ENCODE measurements at regions not wholly inside any gene's neighbourhood (a gene's known extent, or its start where the extent isn't known, plus 50 kb on each side); places are given as distances from the start of the nearest gene placed in this dataset.

DNA sequence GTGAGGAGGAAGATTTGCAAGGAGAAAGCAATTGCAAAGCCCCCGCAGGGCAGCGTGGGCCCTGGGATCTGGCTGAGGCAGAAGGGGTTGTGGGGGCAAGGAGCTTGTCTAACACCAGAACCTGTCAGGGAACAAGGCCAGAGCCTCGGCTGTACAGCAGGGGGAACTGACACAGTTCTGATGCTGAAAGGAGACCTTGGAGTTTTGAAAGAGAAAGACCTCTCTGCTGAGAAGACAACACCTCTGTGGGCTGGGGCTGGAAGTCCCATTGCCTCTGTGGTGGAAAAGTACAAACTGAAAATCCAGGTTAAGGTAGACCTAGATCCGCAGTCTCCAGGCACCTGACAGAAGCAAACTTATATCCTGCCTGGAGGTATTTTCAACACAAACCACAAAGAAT, 86.9 kb upstream of the CST7 start:
- TF ChIP-seq, protein P1, sequence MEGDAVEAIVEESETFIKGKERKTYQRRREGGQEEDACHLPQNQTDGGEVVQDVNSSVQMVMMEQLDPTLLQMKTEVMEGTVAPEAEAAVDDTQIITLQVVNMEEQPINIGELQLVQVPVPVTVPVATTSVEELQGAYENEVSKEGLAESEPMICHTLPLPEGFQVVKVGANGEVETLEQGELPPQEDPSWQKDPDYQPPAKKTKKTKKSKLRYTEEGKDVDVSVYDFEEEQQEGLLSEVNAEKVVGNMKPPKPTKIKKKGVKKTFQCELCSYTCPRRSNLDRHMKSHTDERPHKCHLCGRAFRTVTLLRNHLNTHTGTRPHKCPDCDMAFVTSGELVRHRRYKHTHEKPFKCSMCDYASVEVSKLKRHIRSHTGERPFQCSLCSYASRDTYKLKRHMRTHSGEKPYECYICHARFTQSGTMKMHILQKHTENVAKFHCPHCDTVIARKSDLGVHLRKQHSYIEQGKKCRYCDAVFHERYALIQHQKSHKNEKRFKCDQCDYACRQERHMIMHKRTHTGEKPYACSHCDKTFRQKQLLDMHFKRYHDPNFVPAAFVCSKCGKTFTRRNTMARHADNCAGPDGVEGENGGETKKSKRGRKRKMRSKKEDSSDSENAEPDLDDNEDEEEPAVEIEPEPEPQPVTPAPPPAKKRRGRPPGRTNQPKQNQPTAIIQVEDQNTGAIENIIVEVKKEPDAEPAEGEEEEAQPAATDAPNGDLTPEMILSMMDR (IDR thresholded peaks at IDR 0.05; ENCODE audit: low read length), result no peak
- TF ChIP-seq EZH2phosphoT487 (IDR thresholded peaks at IDR 0.05; ENCODE audit: low read length), result no peak
